ENCODE measurements at regions not wholly inside any gene's neighbourhood (a gene's known extent, or its start where the extent isn't known, plus 50 kb on each side); places are given as distances from the start of the nearest gene placed in this dataset.

DNA sequence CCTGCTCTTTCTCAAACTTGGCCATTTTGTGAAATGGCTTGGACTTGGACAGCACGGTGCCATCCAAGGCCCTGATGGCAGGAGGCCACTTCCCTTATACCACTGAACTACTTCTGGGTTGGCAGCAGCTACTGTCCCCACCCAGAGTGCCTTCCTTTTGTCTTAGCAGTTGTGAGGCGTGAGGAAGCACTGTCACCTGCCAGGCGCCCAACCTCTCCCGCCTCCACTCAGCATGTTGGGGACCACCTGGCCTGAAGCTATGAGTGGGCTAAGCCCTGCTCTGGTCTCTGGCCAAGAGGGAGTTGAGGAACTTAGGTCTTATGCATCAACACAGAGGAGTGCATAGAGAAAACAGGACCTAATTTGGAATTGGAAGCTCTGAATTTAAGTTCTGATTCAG, 276.0 kb downstream of the ENC1 start:
- TF ChIP-seq, protein P1, sequence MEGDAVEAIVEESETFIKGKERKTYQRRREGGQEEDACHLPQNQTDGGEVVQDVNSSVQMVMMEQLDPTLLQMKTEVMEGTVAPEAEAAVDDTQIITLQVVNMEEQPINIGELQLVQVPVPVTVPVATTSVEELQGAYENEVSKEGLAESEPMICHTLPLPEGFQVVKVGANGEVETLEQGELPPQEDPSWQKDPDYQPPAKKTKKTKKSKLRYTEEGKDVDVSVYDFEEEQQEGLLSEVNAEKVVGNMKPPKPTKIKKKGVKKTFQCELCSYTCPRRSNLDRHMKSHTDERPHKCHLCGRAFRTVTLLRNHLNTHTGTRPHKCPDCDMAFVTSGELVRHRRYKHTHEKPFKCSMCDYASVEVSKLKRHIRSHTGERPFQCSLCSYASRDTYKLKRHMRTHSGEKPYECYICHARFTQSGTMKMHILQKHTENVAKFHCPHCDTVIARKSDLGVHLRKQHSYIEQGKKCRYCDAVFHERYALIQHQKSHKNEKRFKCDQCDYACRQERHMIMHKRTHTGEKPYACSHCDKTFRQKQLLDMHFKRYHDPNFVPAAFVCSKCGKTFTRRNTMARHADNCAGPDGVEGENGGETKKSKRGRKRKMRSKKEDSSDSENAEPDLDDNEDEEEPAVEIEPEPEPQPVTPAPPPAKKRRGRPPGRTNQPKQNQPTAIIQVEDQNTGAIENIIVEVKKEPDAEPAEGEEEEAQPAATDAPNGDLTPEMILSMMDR (IDR thresholded peaks at IDR 0.05), result no peak
- no peak for TF ChIP-seq EZH2phosphoT487 (IDR thresholded peaks at IDR 0.05)
- no peak for TF ChIP-seq EZH2 (IDR thresholded peaks at IDR 0.05)
